Coronary artery (tissue), 2 donors: ENCODE measurements at regions not wholly inside any gene's neighbourhood (a gene's known extent, or its start where the extent isn't known, plus 50 kb on each side); places are given as distances from the start of the nearest gene placed in this dataset.
A peak's percentile ranks its signal among the peaks of the same experiment; 100 is the strongest.

Experiments used
- DNase-seq: peaks from one replicate; pipeline ENCODE4 v3.0.0-alpha.2; 2017; ENCODE audit warnings: low spot score
- H3K27ac ChIP-seq, 2 donors: fragments of 200-600 bp; sonication (generic); one replicate each; pipeline ENCODE4 v1.5.1; 2016 to 2019
- H3K4me3 ChIP-seq: fragments of 200-600 bp; sonication (generic); 2 replicates; pipeline ENCODE4 v1.5.1; 2016; ENCODE audit warnings: mild to moderate bottlenecking, moderate library complexity
- TF ChIP-seq, protein P1 (sequence below): fragments of 200-600 bp; sonication (generic); IDR thresholded peaks from one replicate; pipeline ENCODE4 v1.5.1; 2019; ENCODE audit warnings: antibody characterized with exemption

DNA sequence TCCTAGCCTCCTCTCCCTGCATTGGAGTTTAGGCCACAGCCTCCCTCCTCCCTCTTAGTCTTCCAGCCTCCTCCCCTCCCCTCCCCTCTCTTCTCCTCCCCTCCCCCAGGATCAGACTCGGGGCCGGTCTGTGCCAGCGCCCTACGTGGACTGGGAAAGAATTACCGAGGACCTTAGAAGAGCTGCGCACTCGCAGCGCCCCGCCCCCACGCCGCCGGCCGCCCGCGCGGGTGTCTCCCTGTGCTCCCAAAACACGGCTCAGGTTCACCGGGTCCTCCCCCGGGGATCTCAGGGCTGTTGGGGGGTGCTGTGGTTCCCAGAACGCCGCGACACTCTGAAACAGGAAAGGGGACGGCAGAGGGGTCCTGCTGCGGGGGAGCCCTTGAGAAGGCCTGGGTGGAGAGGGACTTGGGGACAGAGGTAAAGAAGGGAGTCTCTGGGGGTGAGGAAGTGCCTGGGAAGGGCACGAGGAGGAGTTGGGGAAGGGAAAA lies 122.3 kb upstream of the TBL1X start:
- H3K27ac ChIP-seq: peak overlapping the region; percentile 65 to 90
- DNase-seq: peak; percentile 92
- TF ChIP-seq, protein P1, sequence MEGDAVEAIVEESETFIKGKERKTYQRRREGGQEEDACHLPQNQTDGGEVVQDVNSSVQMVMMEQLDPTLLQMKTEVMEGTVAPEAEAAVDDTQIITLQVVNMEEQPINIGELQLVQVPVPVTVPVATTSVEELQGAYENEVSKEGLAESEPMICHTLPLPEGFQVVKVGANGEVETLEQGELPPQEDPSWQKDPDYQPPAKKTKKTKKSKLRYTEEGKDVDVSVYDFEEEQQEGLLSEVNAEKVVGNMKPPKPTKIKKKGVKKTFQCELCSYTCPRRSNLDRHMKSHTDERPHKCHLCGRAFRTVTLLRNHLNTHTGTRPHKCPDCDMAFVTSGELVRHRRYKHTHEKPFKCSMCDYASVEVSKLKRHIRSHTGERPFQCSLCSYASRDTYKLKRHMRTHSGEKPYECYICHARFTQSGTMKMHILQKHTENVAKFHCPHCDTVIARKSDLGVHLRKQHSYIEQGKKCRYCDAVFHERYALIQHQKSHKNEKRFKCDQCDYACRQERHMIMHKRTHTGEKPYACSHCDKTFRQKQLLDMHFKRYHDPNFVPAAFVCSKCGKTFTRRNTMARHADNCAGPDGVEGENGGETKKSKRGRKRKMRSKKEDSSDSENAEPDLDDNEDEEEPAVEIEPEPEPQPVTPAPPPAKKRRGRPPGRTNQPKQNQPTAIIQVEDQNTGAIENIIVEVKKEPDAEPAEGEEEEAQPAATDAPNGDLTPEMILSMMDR: no peak
- H3K4me3 ChIP-seq: peak overlapping the region; percentile 61

DNA sequence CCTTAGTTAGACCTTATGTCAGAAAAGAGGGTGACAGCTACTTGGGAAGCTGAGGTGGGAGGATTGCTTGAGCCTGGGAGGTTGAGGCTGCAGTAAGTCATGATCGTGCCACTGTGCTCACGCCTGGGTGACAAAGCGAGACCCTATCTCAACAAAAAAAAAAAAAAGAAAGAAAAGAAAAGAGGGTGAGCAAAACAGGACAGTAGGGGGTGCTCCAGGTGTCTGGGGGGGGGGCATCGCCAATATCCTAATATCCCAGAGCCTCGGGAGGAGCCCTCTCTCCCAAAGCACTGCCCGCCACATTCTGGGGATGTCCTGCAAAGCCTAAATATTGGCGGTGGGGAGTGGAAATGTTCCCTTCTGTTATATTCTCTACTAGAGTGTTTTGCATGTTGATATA lies 120.9 kb upstream of the TBL1X start:
- peak overlapping the region in 1 of 2 donors; percentile 61 for H3K27ac ChIP-seq
- TF ChIP-seq, protein P1: no peak
- no peak overlapping the region for H3K4me3 ChIP-seq
- DNase-seq: no peak

DNA sequence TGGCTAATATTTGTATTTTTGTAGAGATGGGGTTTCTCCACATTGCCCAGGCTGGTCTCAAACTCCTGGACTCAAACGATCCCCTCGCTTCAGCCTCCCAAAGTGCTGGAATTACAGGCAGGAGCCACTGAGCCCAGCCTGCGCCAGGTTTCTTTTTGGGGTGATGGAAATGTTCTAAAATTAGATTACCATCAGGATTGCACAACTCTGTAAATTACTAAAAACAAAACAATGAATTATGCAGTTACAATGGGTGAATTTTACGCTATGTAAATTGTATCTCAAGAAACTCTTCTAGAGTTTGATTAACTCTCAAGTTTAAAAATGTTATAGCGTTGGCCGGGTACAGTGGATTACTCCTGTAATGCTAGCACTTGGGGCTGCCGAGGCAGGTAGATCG lies 118.9 kb upstream of the TBL1X start:
- H3K27ac ChIP-seq: no peak overlapping the region
- TF ChIP-seq, protein P1: no peak
- no peak overlapping the region for H3K4me3 ChIP-seq
- no peak for DNase-seq

DNA sequence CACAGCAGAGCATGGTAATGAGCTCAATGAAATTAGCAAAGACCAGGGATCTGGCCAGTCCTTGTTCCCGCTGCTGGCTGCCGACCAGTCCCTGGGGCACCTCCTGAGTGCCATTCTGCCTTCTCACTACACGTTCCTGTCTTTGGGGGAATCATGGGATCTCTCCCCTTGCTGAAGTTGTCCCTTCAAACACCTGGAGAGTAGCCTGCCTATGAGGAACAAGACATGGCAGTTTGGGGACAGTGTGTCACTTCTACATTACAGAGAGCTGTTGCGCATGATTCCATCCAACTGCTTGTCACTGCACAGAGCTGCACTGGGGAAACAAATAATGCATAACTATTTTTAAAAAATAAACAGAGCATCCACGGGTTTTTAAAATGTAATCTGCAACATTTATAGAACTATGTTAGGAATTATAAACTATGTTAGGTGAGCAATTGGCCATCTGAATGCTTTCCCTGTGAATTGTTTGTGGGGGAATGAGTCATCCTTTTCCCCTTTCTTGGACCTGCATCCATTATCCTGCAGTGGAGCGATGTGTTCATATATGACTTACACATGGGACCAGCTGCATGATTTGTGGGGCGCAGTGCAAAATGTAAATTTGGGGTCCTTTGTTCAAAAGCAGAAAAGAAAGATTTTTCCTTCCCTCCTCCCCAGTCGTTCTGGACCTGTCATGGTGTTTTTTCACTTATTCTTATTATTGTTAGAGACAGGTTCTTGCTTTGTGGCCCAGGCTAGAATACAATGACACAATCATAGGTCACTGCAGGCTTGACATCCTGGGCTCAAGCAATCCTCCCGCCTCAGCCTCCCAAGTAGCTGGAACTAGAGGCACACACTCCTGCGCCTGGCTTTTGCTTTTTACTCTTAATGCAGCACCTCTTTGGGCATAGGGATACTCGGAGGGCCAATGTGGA lies 115.0 kb upstream of the TBL1X start:
- DNase-seq: no peak
- Histone ChIP-seq H3K4me3 (no peak overlapping the region), H3K27ac (no peak overlapping the region)
- TF ChIP-seq, protein P1: no peak

DNA sequence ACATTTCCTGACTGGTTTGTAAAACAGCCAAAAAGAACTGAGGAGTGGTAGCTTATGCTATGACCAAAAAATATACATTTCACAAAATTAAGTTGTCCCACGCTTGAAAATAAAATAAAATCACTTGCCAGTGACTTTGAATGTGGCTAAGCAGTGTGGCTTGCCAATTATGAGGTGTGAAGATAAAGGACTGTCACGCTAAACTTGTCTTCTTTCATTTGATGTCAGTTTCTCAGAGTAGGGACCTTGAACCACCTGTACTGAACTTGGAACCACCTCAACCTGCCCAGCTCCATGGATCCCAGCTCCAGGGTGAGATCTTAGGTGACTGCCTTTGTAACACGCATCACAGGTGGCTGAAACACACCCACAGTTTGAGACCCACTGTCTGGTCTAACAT lies 113.7 kb upstream of the TBL1X start:
- no peak for DNase-seq
- H3K4me3 ChIP-seq: no peak overlapping the region
- no peak overlapping the region for H3K27ac ChIP-seq
- TF ChIP-seq, protein P1: no peak

DNA sequence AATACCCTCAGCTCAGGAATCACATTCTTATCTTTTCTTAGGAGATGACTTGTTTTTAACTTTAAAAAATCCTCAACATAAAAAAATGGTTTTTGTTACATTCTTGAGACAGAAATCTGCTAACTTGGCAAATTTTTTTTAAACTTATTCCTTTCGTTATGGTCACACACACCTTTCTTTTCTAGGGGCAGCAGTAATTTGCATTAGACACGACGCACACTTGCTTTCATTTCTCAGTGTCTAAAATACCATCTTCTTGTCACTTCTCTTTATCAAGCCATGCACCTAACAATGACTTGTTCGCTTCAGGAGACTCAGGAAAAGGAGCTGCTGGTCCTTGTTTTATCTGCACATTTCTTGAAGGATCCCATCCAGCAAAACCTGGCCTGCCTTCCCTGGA lies 112.6 kb upstream of the TBL1X start:
- TF ChIP-seq, protein P1: no peak
- H3K4me3 ChIP-seq: no peak overlapping the region
- no peak overlapping the region for H3K27ac ChIP-seq
- DNase-seq: no peak
